ENCODE measurements at regions not wholly inside any gene's neighbourhood (a gene's known extent, or its start where the extent isn't known, plus 50 kb on each side); places are given as distances from the start of the nearest gene placed in this dataset.

DNA sequence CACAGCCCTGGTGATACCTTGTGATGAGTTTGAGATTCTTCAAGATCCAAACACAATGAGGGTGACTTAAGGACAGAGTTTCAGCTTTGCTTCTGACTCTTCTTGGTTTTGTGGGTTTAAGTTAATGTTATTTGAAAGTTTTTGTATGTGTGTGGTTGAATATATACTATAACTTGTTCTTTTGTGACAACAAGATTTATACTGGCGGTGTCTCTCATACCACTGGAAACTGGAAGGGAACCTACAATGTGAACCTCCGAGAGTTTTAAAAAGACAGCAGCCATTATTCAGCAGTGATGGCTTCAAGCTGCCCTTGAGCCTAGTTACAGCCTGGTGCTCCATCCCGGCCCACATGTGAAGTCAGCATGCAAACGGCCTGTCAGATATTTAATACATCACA lies 87.9 kb upstream of the IGF1 start:
- DNase-seq: no peak

GRCh38 chr12:102567031-102567985 lies 86.9 kb upstream of the IGF1 start:
- Histone ChIP-seq H3K27me3 (ENCODE audit: control insufficient read depth, insufficient read depth, low read length) (no peaks in the 10 kb centered on the region), H3K4me3 (ENCODE audit: insufficient read depth, low read depth, low read length) (no peak overlapping the region), H3K36me3 (replicated peaks; ENCODE audit: control insufficient read depth, insufficient read depth, low read length) (no peaks in the 10 kb centered on the region)
- no peak for DNase-seq

More for the DNA sequence above, 87.9 kb upstream of the IGF1 start:
- H3K27me3 ChIP-seq (ENCODE audit: control insufficient read depth, insufficient read depth, low read length): no peaks in the 10 kb centered on the region
- no peak overlapping the region for H3K4me3 ChIP-seq (ENCODE audit: insufficient read depth, low read depth, low read length)
- H3K36me3 ChIP-seq (replicated peaks; ENCODE audit: control insufficient read depth, insufficient read depth, low read length): no peaks in the 10 kb centered on the region

DNA sequence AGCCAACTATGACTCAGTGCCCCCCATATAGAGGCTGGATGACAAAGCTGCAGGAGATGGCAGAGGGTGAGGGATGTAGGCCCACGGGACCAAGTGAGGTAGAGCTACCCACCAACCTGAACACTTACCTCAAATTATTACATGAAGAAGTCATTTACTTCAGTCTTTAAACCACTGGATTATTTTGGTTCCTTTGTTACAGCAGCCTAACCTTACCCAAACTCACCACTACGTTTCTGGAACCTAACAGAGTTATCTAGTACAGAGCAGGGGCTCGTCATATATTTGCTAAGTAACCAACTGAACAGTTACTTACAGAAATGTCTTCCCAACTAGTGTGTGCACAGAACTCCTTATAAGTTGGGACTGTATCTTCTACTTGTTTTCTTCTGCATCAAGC lies 85.2 kb upstream of the IGF1 start:
- DNase-seq: no peak
- Histone ChIP-seq H3K36me3 (replicated peaks; ENCODE audit: control insufficient read depth, insufficient read depth, low read length) (no peaks in the 10 kb centered on the region), H3K4me3 (ENCODE audit: insufficient read depth, low read depth, low read length) (no peak overlapping the region), H3K27me3 (ENCODE audit: control insufficient read depth, insufficient read depth, low read length) (no peaks in the 10 kb centered on the region)

GRCh38 chr12:102564026-102564425 lies 83.7 kb upstream of the IGF1 start:
- H3K27me3 ChIP-seq (ENCODE audit: control insufficient read depth, insufficient read depth, low read length): no peaks in the 10 kb centered on the region
- no peak overlapping the region for H3K4me3 ChIP-seq (ENCODE audit: insufficient read depth, low read depth, low read length)
- H3K36me3 ChIP-seq (replicated peaks; ENCODE audit: control insufficient read depth, insufficient read depth, low read length): no peaks in the 10 kb centered on the region
- no peak for DNase-seq

- no peaks in the 10 kb centered on the region for H3K36me3 ChIP-seq (replicated peaks; ENCODE audit: control insufficient read depth, insufficient read depth, low read length)
- H3K27me3 ChIP-seq (ENCODE audit: control insufficient read depth, insufficient read depth, low read length): no peaks in the 10 kb centered on the region
- no peak overlapping the region for H3K4me3 ChIP-seq (ENCODE audit: insufficient read depth, low read depth, low read length)
- peak; percentile 21 for DNase-seq
Observed at GRCh38 chr12:102562836-102563425, 82.6 kb upstream of the IGF1 start.

DNA sequence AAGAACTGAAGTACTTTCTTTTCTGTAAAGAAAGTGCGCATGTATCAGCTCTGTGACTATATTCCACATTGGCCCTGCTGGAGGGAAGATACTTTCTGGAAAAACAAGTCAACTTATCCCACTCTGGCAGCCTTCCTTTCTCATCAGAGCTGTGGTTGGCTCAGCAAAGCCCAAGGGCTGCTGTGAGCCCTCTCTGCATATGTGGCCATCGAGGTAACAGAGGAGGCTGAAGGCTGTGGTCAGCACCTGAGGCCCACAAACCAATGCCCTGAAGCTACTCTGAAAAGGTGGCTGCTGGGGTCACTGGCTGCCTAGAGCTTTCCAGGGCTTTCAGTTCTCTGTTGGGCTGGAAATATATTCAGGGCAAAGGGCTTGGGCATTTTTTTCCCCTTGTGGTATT lies 70.8 kb upstream of the IGF1 start:
- no peak for DNase-seq
- no peak overlapping the region for H3K4me3 ChIP-seq (ENCODE audit: insufficient read depth, low read depth, low read length)
- no peaks in the 10 kb centered on the region for H3K36me3 ChIP-seq (replicated peaks; ENCODE audit: control insufficient read depth, insufficient read depth, low read length)
- H3K27me3 ChIP-seq (ENCODE audit: control insufficient read depth, insufficient read depth, low read length): no peaks in the 10 kb centered on the region

GRCh38 chr12:102549691-102550090 lies 69.3 kb upstream of the IGF1 start:
- no peak for DNase-seq
- H3K27me3 ChIP-seq (ENCODE audit: control insufficient read depth, insufficient read depth, low read length): no peaks in the 10 kb centered on the region

DNA sequence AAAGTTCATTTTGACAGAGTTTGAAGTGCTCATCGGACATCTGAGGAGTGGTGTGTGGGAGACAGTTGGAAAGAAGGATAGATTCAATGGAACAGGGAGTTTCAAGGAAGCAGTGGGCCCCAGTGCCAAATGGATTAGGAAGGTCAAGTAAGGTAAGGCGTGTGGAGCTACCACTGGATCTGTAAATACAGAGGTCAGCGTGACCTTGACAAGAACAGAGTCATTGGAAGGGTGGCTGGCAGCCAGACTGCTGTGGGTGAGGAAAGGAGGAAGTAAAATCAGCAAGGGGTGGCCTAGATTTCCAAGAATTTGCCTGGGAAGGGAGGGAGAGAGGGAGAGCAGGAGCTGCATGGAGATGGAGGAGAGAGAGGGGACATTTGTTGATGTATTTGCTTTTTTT lies 68.2 kb upstream of the IGF1 start:
- DNase-seq: no peak
- no peak overlapping the region for H3K4me3 ChIP-seq (ENCODE audit: insufficient read depth, low read depth, low read length)
- H3K36me3 ChIP-seq (replicated peaks; ENCODE audit: control insufficient read depth, insufficient read depth, low read length): no peaks in the 10 kb centered on the region
- H3K27me3 ChIP-seq (ENCODE audit: control insufficient read depth, insufficient read depth, low read length): no peaks in the 10 kb centered on the region

More at GRCh38 chr12:102549691-102550090, 69.3 kb upstream of the IGF1 start:
- Histone ChIP-seq H3K36me3 (replicated peaks; ENCODE audit: control insufficient read depth, insufficient read depth, low read length) (no peaks in the 10 kb centered on the region), H3K4me3 (ENCODE audit: insufficient read depth, low read depth, low read length) (no peak overlapping the region)

GRCh38 chr12:102543494-102544485 lies 63.4 kb upstream of the IGF1 start:
- no peak for DNase-seq

GRCh38 chr12:102542816-102543440 lies 62.6 kb upstream of the IGF1 start:
- H3K27me3 ChIP-seq (ENCODE audit: control insufficient read depth, insufficient read depth, low read length): no peaks in the 10 kb centered on the region
- H3K36me3 ChIP-seq (replicated peaks; ENCODE audit: control insufficient read depth, insufficient read depth, low read length): no peaks in the 10 kb centered on the region
- H3K4me3 ChIP-seq (ENCODE audit: insufficient read depth, low read depth, low read length): no peak overlapping the region
- DNase-seq: no peak

More at GRCh38 chr12:102543494-102544485, 63.4 kb upstream of the IGF1 start:
- H3K27me3 ChIP-seq (ENCODE audit: control insufficient read depth, insufficient read depth, low read length): no peaks in the 10 kb centered on the region
- no peaks in the 10 kb centered on the region for H3K36me3 ChIP-seq (replicated peaks; ENCODE audit: control insufficient read depth, insufficient read depth, low read length)
- H3K4me3 ChIP-seq (ENCODE audit: insufficient read depth, low read depth, low read length): no peak overlapping the region

GRCh38 chr12:102540815-102541385 lies 60.5 kb upstream of the IGF1 start:
- Histone ChIP-seq H3K4me3 (ENCODE audit: insufficient read depth, low read depth, low read length) (no peak overlapping the region), H3K27me3 (ENCODE audit: control insufficient read depth, insufficient read depth, low read length) (no peaks in the 10 kb centered on the region), H3K36me3 (replicated peaks; ENCODE audit: control insufficient read depth, insufficient read depth, low read length) (no peaks in the 10 kb centered on the region)
- no peak for DNase-seq

DNA sequence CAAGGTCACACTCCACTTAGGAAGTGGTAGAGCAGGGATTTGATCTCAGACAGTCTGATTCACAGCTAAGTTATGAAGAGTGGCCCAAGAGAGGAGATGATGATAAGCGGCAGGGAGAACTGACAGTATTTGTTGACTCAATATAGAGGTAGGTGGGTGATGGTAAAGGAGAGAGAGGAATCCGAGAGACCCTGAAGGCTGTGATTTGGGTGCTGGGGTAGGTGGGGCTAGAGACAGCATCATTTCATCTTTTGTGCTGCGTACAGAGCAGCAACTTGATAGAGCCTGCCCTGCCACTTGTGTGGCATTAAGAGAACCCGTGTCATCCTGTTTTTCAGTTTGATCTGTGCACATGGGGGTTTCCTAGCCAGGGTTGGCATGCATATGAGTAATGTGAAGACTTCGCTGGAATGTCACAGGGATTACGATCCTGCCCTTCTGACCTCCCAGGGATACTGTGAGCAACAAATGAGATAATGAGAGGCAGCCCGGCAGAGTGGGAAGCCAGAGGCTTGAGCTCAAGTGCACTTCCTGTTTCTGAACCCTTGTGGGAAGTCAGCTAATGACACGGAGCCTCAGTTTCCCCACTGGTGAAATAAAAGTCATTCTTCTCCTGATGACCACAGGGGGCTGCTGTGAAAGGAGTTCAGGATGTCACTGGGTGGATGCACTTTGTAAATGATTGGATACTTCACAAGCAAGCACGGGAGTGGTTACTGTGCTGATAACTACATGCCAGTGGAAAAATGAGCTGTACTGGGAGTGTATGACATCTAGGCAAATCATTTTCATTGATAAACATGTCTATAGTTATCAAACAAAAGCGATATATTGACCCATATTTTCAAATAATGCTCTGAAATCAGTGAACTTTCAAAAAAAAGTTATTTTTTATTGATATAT lies 59.5 kb upstream of the IGF1 start:
- Histone ChIP-seq H3K36me3 (replicated peaks; ENCODE audit: control insufficient read depth, insufficient read depth, low read length) (no peaks in the 10 kb centered on the region), H3K4me3 (ENCODE audit: insufficient read depth, low read depth, low read length) (no peak overlapping the region), H3K27me3 (ENCODE audit: control insufficient read depth, insufficient read depth, low read length) (no peaks in the 10 kb centered on the region)
- DNase-seq: no peak

DNA sequence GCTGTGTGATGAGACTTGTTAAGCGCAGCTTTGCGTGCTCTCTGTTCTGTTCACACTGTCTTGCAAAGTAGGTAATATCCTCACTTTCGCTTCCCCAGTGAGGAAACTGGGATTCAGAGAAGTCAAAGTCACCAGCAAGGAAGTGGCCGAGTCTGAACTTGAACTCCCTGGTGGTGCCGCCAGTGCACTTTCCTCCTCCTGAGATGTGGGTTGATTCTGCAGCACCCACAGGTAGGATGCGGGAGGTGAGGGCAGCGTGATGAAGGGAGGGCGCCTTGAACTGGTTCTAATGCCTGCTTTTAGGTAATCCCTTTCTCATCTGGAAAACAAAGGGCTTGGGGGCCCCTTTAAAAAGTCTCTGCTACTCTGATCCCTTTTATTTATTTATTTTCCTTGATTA lies 54.9 kb upstream of the IGF1 start:
- H3K4me3 ChIP-seq (ENCODE audit: insufficient read depth, low read depth, low read length): no peak overlapping the region
- H3K27me3 ChIP-seq (ENCODE audit: control insufficient read depth, insufficient read depth, low read length): no peaks in the 10 kb centered on the region
- DNase-seq: peak; percentile 30
- no peaks in the 10 kb centered on the region for H3K36me3 ChIP-seq (replicated peaks; ENCODE audit: control insufficient read depth, insufficient read depth, low read length)
